A549 (cell line): ENCODE measurements at regions not wholly inside any gene's neighbourhood (a gene's known extent, or its start where the extent isn't known, plus 50 kb on each side); places are given as distances from the start of the nearest gene placed in this dataset.
A peak's percentile ranks its signal among the peaks of the same experiment; 100 is the strongest.

Experiments
- ATAC-seq, 2 experiments: fragments of 200-7000 bp in 1 of 2; fragments of >200 bp in 1 of 2; cut with Nextera tagmentation in 1 of 2; cut with Tn5 transposase in 1 of 2; 3 replicates each; pipeline versions ENCODE4 v1.8.0 to v1.9.1; 2018 to 2020; ENCODE audit warnings: mild to moderate bottlenecking in 1 of 2, moderate library complexity in 1 of 2
- CTCF ChIA-PET: fragments of 300-600 bp; sonication (Branson Sonifier 250); formaldehyde crosslinking; extraction: SDS; loops from one replicate; lab custom pipeline; 2021; ENCODE audit warnings: antibody characterized with exemption, inconsistent platforms; lab: Yijun Ruan, JAX
- POLR2A ChIA-PET: fragments of 350-600 bp; formaldehyde crosslinking; extraction: SDS; loops from one replicate; lab custom pipeline; 2021; ENCODE audit warnings: antibody characterized with exemption, inconsistent platforms; lab: Yijun Ruan, JAX
- DNase-seq, 2 experiments: peaks; one replicate each; pipeline versions ENCODE4 v3.0.0 to v3.0.0-alpha.2; 2011 to 2016; ENCODE audit warnings: low read depth in 1 of 2, low spot score in 1 of 2
- FAIRE-seq: peaks from 2 replicates; lab custom pipeline; 2011; peaks lifted over from hg19 to GRCh38; lab: Jason Lieb, UNC
- H3K27ac ChIP-seq, 2 experiments: fragments of >200 bp; sonication (Bioruptor Twin); formaldehyde crosslinking; 3 replicates each; pipeline ENCODE4 v1.5.1; 2016 to 2017
- H3K4me1 ChIP-seq: fragments of >200 bp; sonication (Bioruptor Twin); formaldehyde crosslinking; 3 replicates; pipeline ENCODE4 v1.6.1; 2016
- H3K4me2 ChIP-seq: fragments of >200 bp; sonication (Bioruptor Twin); formaldehyde crosslinking; 3 replicates; pipeline ENCODE4 v1.6.1; 2016
- H3K4me3 ChIP-seq: fragments of >200 bp; sonication (Bioruptor Twin); formaldehyde crosslinking; 3 replicates; pipeline ENCODE4 v1.5.1; 2016
- H3K9me3 ChIP-seq: fragments of >200 bp; sonication (Bioruptor Twin); formaldehyde crosslinking; 3 replicates; pipeline ENCODE4 v1.6.1; 2016
- BHLHE40 ChIP-seq: IDR thresholded peaks from 2 replicates; pipeline ENCODE4 v1.6.1; 2012; ENCODE audit warnings: low read depth, low read length, inconsistent platforms
- CBX2 ChIP-seq: fragments of 200-600 bp; sonication (generic); IDR thresholded peaks from 2 replicates; pipeline ENCODE4 v1.6.1; 2016; ENCODE audit warnings: low read depth, mild to moderate bottlenecking, borderline replicate concordance
- CHD4 ChIP-seq: fragments of 200-600 bp; sonication (generic); IDR thresholded peaks from 2 replicates; pipeline ENCODE4 v1.6.1; 2016; ENCODE audit warnings: antibody characterized with exemption, mild to moderate bottlenecking, borderline replicate concordance
- EHF ChIP-seq: fragments of 250-450 bp; sonication (Bioruptor Pico); IDR thresholded peaks from 2 replicates; pipeline ENCODE4 v1.5.0; 2020; ENCODE audit warnings: mild to moderate bottlenecking
- EP300 ChIP-seq, 2 experiments: fragments of >200 bp; sonication (Bioruptor Twin); formaldehyde crosslinking; IDR thresholded peaks; 2 replicates in 1 of 2; 3 replicates in 1 of 2; pipeline ENCODE4 v1.6.1; 2016 to 2017
- FOSL2 ChIP-seq, 2 experiments: fragments of 450-650 bp in 1 of 2; fragments of >200 bp in 1 of 2; sonication (Bioruptor Twin) in 1 of 2; formaldehyde crosslinking; IDR thresholded peaks; 2 replicates each; pipeline versions ENCODE4 v1.5.0 to v1.6.1; 2016 to 2020; ENCODE audit warnings: mild to moderate bottlenecking in 1 of 2, moderate library complexity in 1 of 2
- FOXS1 ChIP-seq: fragments of 250-450 bp; sonication (Bioruptor Pico); IDR thresholded peaks from 2 replicates; pipeline ENCODE4 v1.5.0; 2020; ENCODE audit warnings: mild to moderate bottlenecking, moderate library complexity
- HDAC2 ChIP-seq: fragments of 200-600 bp; sonication (generic); IDR thresholded peaks from 2 replicates; pipeline ENCODE4 v1.6.1; 2016
- HEYL ChIP-seq: fragments of 250-450 bp; sonication (Bioruptor Pico); IDR thresholded peaks from 2 replicates; pipeline ENCODE4 v1.8.0; 2021; ENCODE audit warnings: mild to moderate bottlenecking, moderate library complexity
- HOXB13 ChIP-seq: fragments of 250-450 bp; sonication (Bioruptor Pico); IDR thresholded peaks from 2 replicates; pipeline ENCODE4 v1.5.0; 2020; ENCODE audit warnings: low read depth, mild to moderate bottlenecking, moderate library complexity
- HOXB5 ChIP-seq: fragments of 250-450 bp; sonication (Bioruptor Pico); IDR thresholded peaks from 2 replicates; pipeline ENCODE4 v1.5.0; 2020; ENCODE audit warnings: mild to moderate bottlenecking, moderate library complexity
- JUN ChIP-seq, 2 experiments: fragments of >200 bp; sonication (Bioruptor Twin); formaldehyde crosslinking; IDR thresholded peaks; 2 replicates in 1 of 2; 3 replicates in 1 of 2; pipeline ENCODE4 v1.6.1; 2016 to 2017
- JUNB ChIP-seq: fragments of >200 bp; sonication (Bioruptor Twin); formaldehyde crosslinking; IDR thresholded peaks from 2 replicates; pipeline ENCODE4 v1.6.1; 2016
- KDM5A ChIP-seq: fragments of 200-600 bp; sonication (generic); IDR thresholded peaks from 2 replicates; pipeline ENCODE4 v1.6.1; 2016; ENCODE audit warnings: antibody characterized with exemption, mild to moderate bottlenecking
- NFE2L2 ChIP-seq: fragments of 150-350 bp; conservative IDR thresholded peaks from 2 replicates; pipeline ENCODE4 v1.6.1; 2014; ENCODE audit warnings: low read length
- RAD21 ChIP-seq, 2 experiments: fragments of >200 bp in 1 of 2; sonication (Bioruptor Twin) in 1 of 2; formaldehyde crosslinking in 1 of 2; IDR thresholded peaks in 1 of 2; conservative IDR thresholded peaks in 1 of 2; 2 replicates in 1 of 2; 3 replicates in 1 of 2; pipeline ENCODE4 v1.6.1; 2012 to 2018; ENCODE audit warnings: inconsistent platforms in 1 of 2
- RFX5 ChIP-seq: fragments of 450-650 bp; IDR thresholded peaks from 2 replicates; pipeline ENCODE4 v1.7.1; 2014; ENCODE audit warnings: antibody characterized with exemption, mild to moderate bottlenecking, moderate library complexity
- TP53 ChIP-seq: fragments of 250-450 bp; sonication (Bioruptor Pico); IDR thresholded peaks from 2 replicates; pipeline ENCODE4 v1.5.0; 2021; ENCODE audit warnings: mild to moderate bottlenecking, moderate library complexity
- ZFP36 ChIP-seq: fragments of 450-650 bp; IDR thresholded peaks from 2 replicates; pipeline ENCODE4 v1.6.1; 2014; ENCODE audit warnings: borderline replicate concordance; ENCODE audit not compliant: partially characterized antibody
- WGBS: methylation state at CpG from one replicate; pipeline ENCODE4 v1.1.6; 2017; ENCODE audit errors: missing lambda C conversion rate; 5-methylcytosine and 5-hydroxymethylcytosine counted together
- TF ChIP-seq, protein P1 (sequence below): fragments of 200-600 bp; sonication (generic); IDR thresholded peaks from 2 replicates; pipeline ENCODE4 v1.6.1; 2016; ENCODE audit warnings: antibody characterized with exemption, mild to moderate bottlenecking, moderate library complexity
- TF ChIP-seq, protein P2 (sequence below): fragments of >200 bp; sonication (Bioruptor Twin); formaldehyde crosslinking; IDR thresholded peaks from 3 replicates; pipeline ENCODE4 v1.5.1; 2016
- TF ChIP-seq, protein P3 (sequence below): fragments of 150-350 bp; IDR thresholded peaks from 2 replicates; pipeline ENCODE4 v1.6.1; 2014; ENCODE audit warnings: low read depth, mild to moderate bottlenecking, low read length
- TF ChIP-seq, protein P4 (sequence below): fragments of >200 bp; sonication (Bioruptor Twin); formaldehyde crosslinking; IDR thresholded peaks from 3 replicates; pipeline ENCODE4 v1.6.1; 2016

DNA sequence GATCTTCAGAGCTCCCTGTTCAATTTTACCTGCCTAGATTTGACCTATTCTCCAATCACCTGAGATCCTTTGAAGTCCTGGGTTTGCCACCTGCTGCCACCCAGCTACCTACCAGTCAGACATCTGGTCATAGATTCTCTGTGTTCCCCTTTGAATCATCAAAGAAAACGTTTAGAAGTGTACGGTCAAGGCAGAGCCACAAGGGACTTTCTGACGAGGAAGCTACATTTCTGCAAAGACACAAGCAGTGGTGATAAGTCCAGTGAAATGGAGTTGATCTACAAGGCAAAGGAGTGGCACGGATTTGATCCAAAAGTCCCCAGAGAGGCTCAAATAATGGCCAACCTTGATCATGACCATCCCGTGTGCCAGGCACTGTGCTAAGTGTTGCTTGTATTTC is 549.9 kb downstream of the MIAT start:
- Histone ChIP-seq H3K27ac (peak overlapping the region; percentile 40 to 80; a peak in 5 of 6 replicates), H3K4me3 (no peak overlapping the region), H3K9me3 (no peaks in the 10 kb centered on the region), H3K4me2 (no peak overlapping the region; the same call in 2 of the 3 replicates), H3K4me1 (peaks cover 57% of the 10 kb centered on the region)
- DNase-seq (no peak), FAIRE-seq (no peak), ATAC-seq (no peak)
- WGBS = 64% methylated on average over 5 of the region's 5 CpGs
- ChIA-PET POLR2A (no interaction called here), CTCF (no interaction called here)
- no peak for TF ChIP-seq TP53 (CRISPR knock-in tag)
- TF ChIP-seq, protein P1, sequence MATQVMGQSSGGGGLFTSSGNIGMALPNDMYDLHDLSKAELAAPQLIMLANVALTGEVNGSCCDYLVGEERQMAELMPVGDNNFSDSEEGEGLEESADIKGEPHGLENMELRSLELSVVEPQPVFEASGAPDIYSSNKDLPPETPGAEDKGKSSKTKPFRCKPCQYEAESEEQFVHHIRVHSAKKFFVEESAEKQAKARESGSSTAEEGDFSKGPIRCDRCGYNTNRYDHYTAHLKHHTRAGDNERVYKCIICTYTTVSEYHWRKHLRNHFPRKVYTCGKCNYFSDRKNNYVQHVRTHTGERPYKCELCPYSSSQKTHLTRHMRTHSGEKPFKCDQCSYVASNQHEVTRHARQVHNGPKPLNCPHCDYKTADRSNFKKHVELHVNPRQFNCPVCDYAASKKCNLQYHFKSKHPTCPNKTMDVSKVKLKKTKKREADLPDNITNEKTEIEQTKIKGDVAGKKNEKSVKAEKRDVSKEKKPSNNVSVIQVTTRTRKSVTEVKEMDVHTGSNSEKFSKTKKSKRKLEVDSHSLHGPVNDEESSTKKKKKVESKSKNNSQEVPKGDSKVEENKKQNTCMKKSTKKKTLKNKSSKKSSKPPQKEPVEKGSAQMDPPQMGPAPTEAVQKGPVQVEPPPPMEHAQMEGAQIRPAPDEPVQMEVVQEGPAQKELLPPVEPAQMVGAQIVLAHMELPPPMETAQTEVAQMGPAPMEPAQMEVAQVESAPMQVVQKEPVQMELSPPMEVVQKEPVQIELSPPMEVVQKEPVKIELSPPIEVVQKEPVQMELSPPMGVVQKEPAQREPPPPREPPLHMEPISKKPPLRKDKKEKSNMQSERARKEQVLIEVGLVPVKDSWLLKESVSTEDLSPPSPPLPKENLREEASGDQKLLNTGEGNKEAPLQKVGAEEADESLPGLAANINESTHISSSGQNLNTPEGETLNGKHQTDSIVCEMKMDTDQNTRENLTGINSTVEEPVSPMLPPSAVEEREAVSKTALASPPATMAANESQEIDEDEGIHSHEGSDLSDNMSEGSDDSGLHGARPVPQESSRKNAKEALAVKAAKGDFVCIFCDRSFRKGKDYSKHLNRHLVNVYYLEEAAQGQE = no peak
- TF ChIP-seq ZFP36 = no peak
- TF ChIP-seq JUN (IDR thresholded peaks at IDR 0.05) = no peak
- no peak for TF ChIP-seq CBX2
- TF ChIP-seq BHLHE40 = no peak
- TF ChIP-seq, protein P2, sequence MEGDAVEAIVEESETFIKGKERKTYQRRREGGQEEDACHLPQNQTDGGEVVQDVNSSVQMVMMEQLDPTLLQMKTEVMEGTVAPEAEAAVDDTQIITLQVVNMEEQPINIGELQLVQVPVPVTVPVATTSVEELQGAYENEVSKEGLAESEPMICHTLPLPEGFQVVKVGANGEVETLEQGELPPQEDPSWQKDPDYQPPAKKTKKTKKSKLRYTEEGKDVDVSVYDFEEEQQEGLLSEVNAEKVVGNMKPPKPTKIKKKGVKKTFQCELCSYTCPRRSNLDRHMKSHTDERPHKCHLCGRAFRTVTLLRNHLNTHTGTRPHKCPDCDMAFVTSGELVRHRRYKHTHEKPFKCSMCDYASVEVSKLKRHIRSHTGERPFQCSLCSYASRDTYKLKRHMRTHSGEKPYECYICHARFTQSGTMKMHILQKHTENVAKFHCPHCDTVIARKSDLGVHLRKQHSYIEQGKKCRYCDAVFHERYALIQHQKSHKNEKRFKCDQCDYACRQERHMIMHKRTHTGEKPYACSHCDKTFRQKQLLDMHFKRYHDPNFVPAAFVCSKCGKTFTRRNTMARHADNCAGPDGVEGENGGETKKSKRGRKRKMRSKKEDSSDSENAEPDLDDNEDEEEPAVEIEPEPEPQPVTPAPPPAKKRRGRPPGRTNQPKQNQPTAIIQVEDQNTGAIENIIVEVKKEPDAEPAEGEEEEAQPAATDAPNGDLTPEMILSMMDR = no peak
- TF ChIP-seq RAD21 (conservative IDR thresholded peaks at IDR 0.05 in 1 of 2, IDR thresholded peaks at IDR 0.05 in 1 of 2) = no peak
- TF ChIP-seq EHF (CRISPR knock-in tag) = no peak

DNA sequence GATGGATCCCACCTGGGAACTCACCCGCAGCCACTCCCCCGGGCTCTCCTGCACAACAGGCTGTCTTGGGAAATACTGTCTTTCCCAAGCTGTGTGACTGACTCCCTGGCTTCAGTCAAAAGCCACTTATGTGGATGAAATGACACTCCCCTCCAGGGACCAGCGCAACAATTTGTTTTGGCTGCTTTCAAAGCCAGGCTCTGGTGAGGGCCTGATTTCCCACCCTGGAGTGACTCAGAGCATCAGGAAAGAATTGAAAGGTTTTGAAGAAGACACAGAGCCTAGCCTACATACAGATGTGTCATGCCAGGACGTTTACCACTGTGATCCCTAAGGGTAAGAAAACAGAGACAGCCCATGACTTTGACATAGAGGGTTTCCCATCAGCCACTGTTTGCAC is 550.5 kb downstream of the MIAT start:
- H3K4me1 ChIP-seq = peaks cover 57% of the 10 kb centered on the region
- ChIA-PET POLR2A (no interaction called here), CTCF (no interaction called here)
- H3K9me3 ChIP-seq = no peaks in the 10 kb centered on the region
- 50% methylated on average over 3 of the region's 4 CpGs for WGBS
- DNase-seq = peak; percentile 23 to 68
- no peak for FAIRE-seq
- TF ChIP-seq, protein P3, sequence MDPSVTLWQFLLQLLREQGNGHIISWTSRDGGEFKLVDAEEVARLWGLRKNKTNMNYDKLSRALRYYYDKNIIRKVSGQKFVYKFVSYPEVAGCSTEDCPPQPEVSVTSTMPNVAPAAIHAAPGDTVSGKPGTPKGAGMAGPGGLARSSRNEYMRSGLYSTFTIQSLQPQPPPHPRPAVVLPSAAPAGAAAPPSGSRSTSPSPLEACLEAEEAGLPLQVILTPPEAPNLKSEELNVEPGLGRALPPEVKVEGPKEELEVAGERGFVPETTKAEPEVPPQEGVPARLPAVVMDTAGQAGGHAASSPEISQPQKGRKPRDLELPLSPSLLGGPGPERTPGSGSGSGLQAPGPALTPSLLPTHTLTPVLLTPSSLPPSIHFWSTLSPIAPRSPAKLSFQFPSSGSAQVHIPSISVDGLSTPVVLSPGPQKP = no peak
- TF ChIP-seq FOSL2 (IDR thresholded peaks at IDR 0.05) (no peak), FOSL2 (CRISPR knock-in tag; IDR thresholded peaks at IDR 0.05) (peak; percentile 28; the same call in 1 of the 2 replicates), HOXB5 (CRISPR knock-in tag) (no peak), EHF (CRISPR knock-in tag) (no peak), TP53 (CRISPR knock-in tag) (no peak), EP300 (IDR thresholded peaks at IDR 0.05) (0 out of 5 replicates have a peak, but pooled peaks of 1 of the 2 experiments have one; percentile 22)
- H3K4me3 ChIP-seq = no peak overlapping the region
- ATAC-seq = peak; percentile 65 to 67; a peak in 5 of 6 replicates
- H3K27ac ChIP-seq = peak overlapping the region; percentile 40 to 80; a peak in 5 of 6 replicates
- H3K4me2 ChIP-seq = peak overlapping the region; percentile 14

DNA sequence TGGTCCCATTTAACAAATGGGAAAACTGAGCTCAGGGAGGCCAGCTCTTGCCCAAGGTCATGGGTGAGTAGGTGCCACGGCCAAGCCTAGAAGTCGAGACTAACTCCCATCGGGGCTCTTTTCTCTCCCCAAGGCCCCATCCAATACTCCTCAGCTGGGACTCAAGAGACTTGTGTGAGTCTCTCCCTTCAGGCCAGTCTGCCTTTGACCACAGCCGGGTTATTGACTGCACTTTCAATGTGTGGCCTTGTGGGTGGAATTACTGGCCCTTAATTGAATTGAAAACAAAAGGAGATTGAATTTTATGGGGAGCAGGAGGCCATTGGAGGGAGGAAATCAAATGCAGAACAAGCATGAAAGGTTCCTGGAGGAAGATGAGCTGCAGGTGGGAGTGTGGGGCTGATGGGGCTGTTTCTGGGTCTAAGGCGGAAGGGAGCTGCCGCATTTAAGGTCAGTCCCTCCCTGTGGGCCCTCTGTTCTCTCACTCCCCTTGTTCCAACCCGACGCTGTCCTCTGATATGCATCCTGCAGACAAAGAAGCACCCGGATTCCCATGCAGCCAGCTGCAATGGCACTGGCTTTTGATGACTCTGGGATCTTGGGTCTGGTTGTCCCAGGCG is 552.8 kb downstream of the MIAT start:
- POLR2A ChIA-PET = no interaction called here
- CTCF ChIA-PET = interaction anchor here (0.6 to 2.1 kb wide), 3 partner anchors 9 to 535 kb away, joined by 3 to 4 read pairs (median 4); no protein-coding TSS in a partner anchor
- ATAC-seq = no peak
- TF ChIP-seq EHF (CRISPR knock-in tag) = no peak
- TF ChIP-seq NFE2L2 = no peak
- TF ChIP-seq, protein P4, sequence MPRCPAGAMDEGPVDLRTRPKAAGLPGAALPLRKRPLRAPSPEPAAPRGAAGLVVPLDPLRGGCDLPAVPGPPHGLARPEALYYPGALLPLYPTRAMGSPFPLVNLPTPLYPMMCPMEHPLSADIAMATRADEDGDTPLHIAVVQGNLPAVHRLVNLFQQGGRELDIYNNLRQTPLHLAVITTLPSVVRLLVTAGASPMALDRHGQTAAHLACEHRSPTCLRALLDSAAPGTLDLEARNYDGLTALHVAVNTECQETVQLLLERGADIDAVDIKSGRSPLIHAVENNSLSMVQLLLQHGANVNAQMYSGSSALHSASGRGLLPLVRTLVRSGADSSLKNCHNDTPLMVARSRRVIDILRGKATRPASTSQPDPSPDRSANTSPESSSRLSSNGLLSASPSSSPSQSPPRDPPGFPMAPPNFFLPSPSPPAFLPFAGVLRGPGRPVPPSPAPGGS = no peak
- no peak for TF ChIP-seq HOXB13 (CRISPR knock-in tag)
- TF ChIP-seq KDM5A = no peak
- TF ChIP-seq CHD4 = no peak
- no peak for TF ChIP-seq HEYL (CRISPR knock-in tag)
- no peak for TF ChIP-seq RFX5
- TF ChIP-seq JUNB = no peak
- TF ChIP-seq, protein P3 = no peak
- no peak for TF ChIP-seq FOXS1 (CRISPR knock-in tag)
- TF ChIP-seq EP300 (IDR thresholded peaks at IDR 0.05) = no peak
- no peak for TF ChIP-seq HDAC2

More for the DNA sequence above, 552.8 kb downstream of the MIAT start:
- Histone ChIP-seq H3K4me2 (no peak overlapping the region), H3K4me1 (peaks cover 56% of the 10 kb centered on the region), H3K9me3 (no peaks in the 10 kb centered on the region), H3K27ac (peak overlapping the region; percentile 77 to 89; a peak in 4 of 6 replicates), H3K4me3 (no peak overlapping the region)
- DNase-seq = no peak
- 70% methylated on average over 10 of the region's 10 CpGs for WGBS
- no peak for FAIRE-seq
